ENCODE measurements at regions not wholly inside any gene's neighbourhood (a gene's known extent, or its start where the extent isn't known, plus 50 kb on each side); places are given as distances from the start of the nearest gene placed in this dataset.
"Not testable (repeated sequence)": the region's sequence is repeated elsewhere in the genome, so short reads cannot be mapped to it uniquely, and the experiment has no call there.

- Histone ChIP-seq H3K36me3 (no peaks in the 10 kb centered on the region), H3K27ac (no peak overlapping the region), H3K9me3 (peaks cover 0 to 6% (median 0%) of the 10 kb centered on the region in 4 donors), H3K4me3 (no peak overlapping the region), H3K4me1 (no peaks in the 10 kb centered on the region), H3K27me3 (no peaks in the 10 kb centered on the region)
- 71 to 80% (median 77%) methylated on average over 7 of the region's 7 CpGs for WGBS, 5 donors
- no peak for DNase-seq
- TF ChIP-seq POLR2AphosphoS5 (IDR thresholded peaks at IDR 0.05), result no peak
- TF ChIP-seq CTCF (IDR thresholded peaks at IDR 0.05), result no peak
- no peak for TF ChIP-seq POLR2A (IDR thresholded peaks at IDR 0.05)
- TF ChIP-seq EP300 (IDR thresholded peaks at IDR 0.05), result no peak
- intact Hi-C loops (cut with DNase I; ENCODE audit: low total_unique reads), result no loop called here
These were observed 764.9 kb upstream of the SLITRK5 start for GRCh38 chr13:86906127-86906874.

GRCh38 chr13:86907156-86907555 is 764.0 kb upstream of the SLITRK5 start:
- WGBS, 5 donors, result 18 to 28% (median 21%) methylated on average over 2 of the region's 2 CpGs
- Histone ChIP-seq H3K4me3 (no peak overlapping the region), H3K9me3 (peaks cover 0 to 6% (median 0%) of the 10 kb centered on the region in 4 donors), H3K4me1 (no peaks in the 10 kb centered on the region), H3K27ac (no peak overlapping the region), H3K27me3 (no peaks in the 10 kb centered on the region), H3K36me3 (no peaks in the 10 kb centered on the region)
- DNase-seq, result no peak
- intact Hi-C loops (cut with DNase I; ENCODE audit: low total_unique reads), result no loop called here
- TF ChIP-seq POLR2A (IDR thresholded peaks at IDR 0.05) (no peak), POLR2AphosphoS5 (IDR thresholded peaks at IDR 0.05) (no peak), CTCF (IDR thresholded peaks at IDR 0.05) (no peak), EP300 (IDR thresholded peaks at IDR 0.05) (no peak)

GRCh38 chr13:86909318-86909717 is 761.9 kb upstream of the SLITRK5 start:
- Histone ChIP-seq H3K9me3 (peaks cover 0 to 6% (median 0%) of the 10 kb centered on the region in 4 donors), H3K27me3 (no peaks in the 10 kb centered on the region), H3K4me1 (no peaks in the 10 kb centered on the region), H3K36me3 (no peaks in the 10 kb centered on the region), H3K27ac (no peak overlapping the region), H3K4me3 (no peak overlapping the region)
- peak in 1 of 2 donors; percentile 15 for DNase-seq
- WGBS, 5 donors, result 68 to 79% (median 73%) methylated on average over 6 of the region's 6 CpGs
- intact Hi-C loops (cut with DNase I; ENCODE audit: low total_unique reads), result no loop called here
- TF ChIP-seq CTCF (IDR thresholded peaks at IDR 0.05) (no peak), POLR2AphosphoS5 (IDR thresholded peaks at IDR 0.05) (no peak), POLR2A (IDR thresholded peaks at IDR 0.05) (no peak), EP300 (IDR thresholded peaks at IDR 0.05) (no peak)

GRCh38 chr13:86914757-86915156 is 756.4 kb upstream of the SLITRK5 start:
- Histone ChIP-seq H3K9me3 (peaks cover 0 to under 1% (median 0%) of the 10 kb centered on the region in 4 donors), H3K4me3 (no peak overlapping the region), H3K27me3 (no peaks in the 10 kb centered on the region), H3K36me3 (no peaks in the 10 kb centered on the region), H3K27ac (no peak overlapping the region), H3K4me1 (no peaks in the 10 kb centered on the region)
- TF ChIP-seq POLR2AphosphoS5 (IDR thresholded peaks at IDR 0.05) (no peak), EP300 (IDR thresholded peaks at IDR 0.05) (no peak), POLR2A (IDR thresholded peaks at IDR 0.05) (no peak), CTCF (IDR thresholded peaks at IDR 0.05) (no peak)
- DNase-seq, result no peak
- 78 to 88% (median 83%) methylated on average over 5 of the region's 5 CpGs for WGBS, 5 donors
- intact Hi-C loops (cut with DNase I; ENCODE audit: low total_unique reads), result no loop called here

GRCh38 chr13:86917438-86917837 is 753.7 kb upstream of the SLITRK5 start:
- H3K27ac ChIP-seq; DNase-seq; intact Hi-C loops (cut with DNase I; ENCODE audit: low total_unique reads); H3K27me3 ChIP-seq; H3K36me3 ChIP-seq; H3K4me1 ChIP-seq; H3K9me3 ChIP-seq; H3K4me3 ChIP-seq: not testable (repeated sequence)
- WGBS, 5 donors, result 97 to 99% (median 97%) methylated on average over 10 of the region's 10 CpGs

Measured in stomach (tissue), 8 donors.